A673 (cell line): ENCODE measurements at regions not wholly inside any gene's neighbourhood (a gene's known extent, or its start where the extent isn't known, plus 50 kb on each side); places are given as distances from the start of the nearest gene placed in this dataset.

ENCODE experiments used
- BruUV-seq: library from RNA; stranded (reverse); fragments of 400-500 nt; replicated peaks from 2 replicates; lab custom pipeline; 2021; lab: Mats Ljungman, UMichigan
- CTCF ChIA-PET: fragments of 300-600 bp; sonication (Branson Sonifier 250); formaldehyde crosslinking; loops from one replicate; lab custom pipeline; 2022; ENCODE audit warnings: antibody characterized with exemption; lab: Charles Lee
- POLR2A ChIA-PET: fragments of 300-600 bp; sonication (Branson Sonifier 250); formaldehyde crosslinking; loops from one replicate; lab custom pipeline; 2022; ENCODE audit warnings: antibody characterized with exemption; ENCODE audit not compliant: low non-redundant PET; lab: Charles Lee
- DNase-seq: peaks from one replicate; pipeline ENCODE4 v3.0.0-alpha.2; 2015; ENCODE audit warnings: low spot score
- H3K27ac ChIP-seq: fragments of 200-600 bp; sonication (generic); 2 replicates; pipeline ENCODE4 v1.5.1; 2016; ENCODE audit warnings: mixed run types, low read depth, mild to moderate bottlenecking, mixed read lengths, antibody characterized with exemption, low read length; ENCODE audit not compliant: poor library complexity, severe bottlenecking
- H3K27me3 ChIP-seq: fragments of 200-600 bp; sonication (generic); replicated peaks from 2 replicates; pipeline ENCODE4 v1.6.1; 2017; ENCODE audit warnings: mixed run types, low read depth, mild to moderate bottlenecking, mixed read lengths, antibody characterized with exemption, low read length; ENCODE audit not compliant: insufficient read depth, poor library complexity
- H3K36me3 ChIP-seq: fragments of 200-600 bp; sonication (generic); 2 replicates; pipeline ENCODE4 v1.6.1; 2016; ENCODE audit warnings: mixed run types, mild to moderate bottlenecking, mixed read lengths, antibody characterized with exemption, low read length; ENCODE audit not compliant: insufficient read depth, poor library complexity, severe bottlenecking
- H3K4me1 ChIP-seq: fragments of 200-600 bp; sonication (generic); 2 replicates; pipeline ENCODE4 v1.6.1; 2017; ENCODE audit warnings: mixed run types, mild to moderate bottlenecking, mixed read lengths, antibody characterized with exemption, low read length; ENCODE audit not compliant: insufficient read depth, poor library complexity, severe bottlenecking
- H3K4me3 ChIP-seq: fragments of 200-600 bp; sonication (generic); 2 replicates; pipeline ENCODE4 v1.5.1; 2016; ENCODE audit warnings: low read depth, mixed run types, mild to moderate bottlenecking, mixed read lengths, low read length; ENCODE audit not compliant: poor library complexity, severe bottlenecking
- H3K9me3 ChIP-seq: fragments of 200-600 bp; sonication (generic); 2 replicates; pipeline ENCODE4 v1.6.1; 2016; ENCODE audit warnings: mixed run types, low read depth, mild to moderate bottlenecking, mixed read lengths, antibody characterized with exemption, low read length; ENCODE audit not compliant: poor library complexity, severe bottlenecking
- EZH2 ChIP-seq: fragments of 200-600 bp; sonication (generic); IDR thresholded peaks from 2 replicates; pipeline ENCODE4 v1.6.1; 2017; ENCODE audit warnings: borderline replicate concordance, low read depth, mild to moderate bottlenecking, mixed read lengths, antibody characterized with exemption, low read length; ENCODE audit not compliant: poor library complexity, severe bottlenecking
- intact Hi-C: fragments of 100-400 bp; cut with micrococcal nuclease; formaldehyde crosslinking; loops from one replicate; pipeline ENCODE4 v1.10.0; 2022; ENCODE audit not compliant: unreplicated experiment
- TF ChIP-seq, protein P1 (sequence below): fragments of 300-800, 200-600 bp; sonication (generic); conservative IDR thresholded peaks from 2 replicates; pipeline ENCODE4 v1.5.1; 2017; ENCODE audit warnings: low read depth, mild to moderate bottlenecking, antibody characterized with exemption, low read length, moderate library complexity, mixed read lengths

DNA sequence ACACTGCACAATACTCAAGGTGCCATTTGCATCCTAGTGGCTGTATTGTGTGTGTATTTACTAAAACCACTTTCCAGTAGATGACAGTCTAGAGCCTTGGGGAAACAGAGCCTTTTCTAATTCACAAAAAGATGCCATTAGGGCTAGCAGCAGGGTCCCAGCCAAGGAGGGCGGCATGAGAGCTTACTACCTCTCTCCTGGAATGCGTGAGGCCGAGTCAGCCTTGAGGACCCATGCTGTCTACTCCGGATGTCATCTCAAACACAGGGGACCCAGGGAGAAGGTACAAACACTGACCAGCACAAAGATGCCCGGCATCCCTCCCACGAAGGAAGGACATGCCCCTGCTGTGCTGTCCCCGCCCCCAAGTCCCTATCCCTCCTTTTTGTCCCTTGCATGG lies 65.5 kb downstream of the CYCS start:
- Histone ChIP-seq H3K9me3 (no peaks in the 10 kb centered on the region), H3K4me3 (no peak overlapping the region), H3K36me3 (no peaks in the 10 kb centered on the region), H3K27ac (no peak overlapping the region), H3K27me3 (no peaks in the 10 kb centered on the region), H3K4me1 (no peaks in the 10 kb centered on the region)
- no peak for DNase-seq
- BruUV-seq, result no TSS peak
- CTCF ChIA-PET, result no interaction called here
- POLR2A ChIA-PET, result no interaction called here
- intact Hi-C loops, result no loop called here
- no peak for TF ChIP-seq EZH2
- TF ChIP-seq, protein P1, sequence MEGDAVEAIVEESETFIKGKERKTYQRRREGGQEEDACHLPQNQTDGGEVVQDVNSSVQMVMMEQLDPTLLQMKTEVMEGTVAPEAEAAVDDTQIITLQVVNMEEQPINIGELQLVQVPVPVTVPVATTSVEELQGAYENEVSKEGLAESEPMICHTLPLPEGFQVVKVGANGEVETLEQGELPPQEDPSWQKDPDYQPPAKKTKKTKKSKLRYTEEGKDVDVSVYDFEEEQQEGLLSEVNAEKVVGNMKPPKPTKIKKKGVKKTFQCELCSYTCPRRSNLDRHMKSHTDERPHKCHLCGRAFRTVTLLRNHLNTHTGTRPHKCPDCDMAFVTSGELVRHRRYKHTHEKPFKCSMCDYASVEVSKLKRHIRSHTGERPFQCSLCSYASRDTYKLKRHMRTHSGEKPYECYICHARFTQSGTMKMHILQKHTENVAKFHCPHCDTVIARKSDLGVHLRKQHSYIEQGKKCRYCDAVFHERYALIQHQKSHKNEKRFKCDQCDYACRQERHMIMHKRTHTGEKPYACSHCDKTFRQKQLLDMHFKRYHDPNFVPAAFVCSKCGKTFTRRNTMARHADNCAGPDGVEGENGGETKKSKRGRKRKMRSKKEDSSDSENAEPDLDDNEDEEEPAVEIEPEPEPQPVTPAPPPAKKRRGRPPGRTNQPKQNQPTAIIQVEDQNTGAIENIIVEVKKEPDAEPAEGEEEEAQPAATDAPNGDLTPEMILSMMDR, result no peak

DNA sequence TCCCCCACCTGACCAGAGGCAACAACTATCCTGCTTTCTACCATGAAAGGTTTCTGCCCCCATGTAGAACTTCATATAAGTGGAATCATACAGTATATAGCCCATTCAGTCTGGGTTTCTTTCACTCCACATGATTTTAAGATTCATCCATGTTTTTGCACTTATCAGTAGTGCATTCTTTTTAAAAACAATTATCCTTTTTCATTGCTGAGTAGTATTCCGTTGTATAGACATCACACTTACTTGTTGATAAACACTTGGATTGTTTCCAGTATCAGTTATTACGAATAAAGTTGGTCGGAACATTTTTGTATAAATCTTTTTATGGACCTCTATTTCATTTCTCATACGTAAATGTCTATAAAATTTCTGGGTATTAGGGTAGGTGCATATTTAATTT lies 68.7 kb downstream of the CYCS start:
- DNase-seq, result no peak
- intact Hi-C loops, result no loop called here
- CTCF ChIA-PET, result no interaction called here

DNA sequence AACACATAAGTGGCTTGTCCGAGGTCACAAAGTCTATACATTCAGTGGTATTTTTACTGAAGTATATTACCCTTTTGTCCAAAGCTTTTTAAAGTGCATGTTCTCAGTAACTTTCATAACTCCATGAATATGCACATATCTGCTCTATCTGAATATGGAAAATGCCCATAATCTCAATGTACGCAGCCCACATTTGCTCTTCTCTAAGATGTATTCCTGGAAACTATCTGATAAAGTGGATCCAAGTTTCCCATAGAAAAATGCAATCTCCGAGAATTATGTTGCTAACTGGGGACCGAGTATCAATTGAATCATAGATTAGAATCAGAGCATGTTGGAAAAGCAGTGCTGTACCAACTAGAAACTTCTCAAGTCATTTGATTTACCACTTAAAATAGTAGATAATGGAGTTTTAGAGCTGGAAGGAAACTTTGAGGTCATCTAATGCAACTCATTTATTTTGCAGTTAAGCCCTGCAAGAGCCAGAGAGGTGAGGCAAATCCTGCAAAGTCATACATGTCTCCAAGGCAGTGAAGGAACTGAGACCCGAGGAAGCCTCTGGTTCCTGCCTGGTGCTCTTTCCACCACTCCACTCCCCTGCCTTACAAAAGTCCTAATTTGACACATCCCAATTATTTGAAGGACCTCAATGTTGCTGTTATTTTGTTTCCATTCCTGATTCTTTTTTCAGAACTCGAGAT lies 69.4 kb downstream of the CYCS start:
- H3K36me3 ChIP-seq, result no peaks in the 10 kb centered on the region
- no peak overlapping the region for H3K27ac ChIP-seq
- H3K9me3 ChIP-seq, result no peaks in the 10 kb centered on the region
- H3K4me3 ChIP-seq, result no peak overlapping the region
- no peak for TF ChIP-seq EZH2
- TF ChIP-seq, protein P1, result no peak
- H3K4me1 ChIP-seq, result no peaks in the 10 kb centered on the region
- POLR2A ChIA-PET, result interaction anchor here (0.5 kb wide), 1 partner anchor 39 kb away, joined by 3 read pairs; no protein-coding TSS in a partner anchor
- intact Hi-C loops, result no loop called here
- DNase-seq, result no peak
- H3K27me3 ChIP-seq, result no peaks in the 10 kb centered on the region
- CTCF ChIA-PET, result no interaction called here
- no TSS peak for BruUV-seq

More for the DNA sequence above, 68.7 kb downstream of the CYCS start:
- Histone ChIP-seq H3K36me3 (no peaks in the 10 kb centered on the region), H3K4me1 (no peaks in the 10 kb centered on the region), H3K27me3 (no peaks in the 10 kb centered on the region), H3K4me3 (no peak overlapping the region), H3K9me3 (no peaks in the 10 kb centered on the region), H3K27ac (no peak overlapping the region)
- POLR2A ChIA-PET, result no interaction called here
- no TSS peak for BruUV-seq
- TF ChIP-seq, protein P1, result no peak
- no peak for TF ChIP-seq EZH2
